ENCODE measurements at regions not wholly inside any gene's neighbourhood (a gene's known extent, or its start where the extent isn't known, plus 50 kb on each side); places are given as distances from the start of the nearest gene placed in this dataset.
"Not testable (repeated sequence)": the region's sequence is repeated elsewhere in the genome, so short reads cannot be mapped to it uniquely, and the experiment has no call there.

DNA sequence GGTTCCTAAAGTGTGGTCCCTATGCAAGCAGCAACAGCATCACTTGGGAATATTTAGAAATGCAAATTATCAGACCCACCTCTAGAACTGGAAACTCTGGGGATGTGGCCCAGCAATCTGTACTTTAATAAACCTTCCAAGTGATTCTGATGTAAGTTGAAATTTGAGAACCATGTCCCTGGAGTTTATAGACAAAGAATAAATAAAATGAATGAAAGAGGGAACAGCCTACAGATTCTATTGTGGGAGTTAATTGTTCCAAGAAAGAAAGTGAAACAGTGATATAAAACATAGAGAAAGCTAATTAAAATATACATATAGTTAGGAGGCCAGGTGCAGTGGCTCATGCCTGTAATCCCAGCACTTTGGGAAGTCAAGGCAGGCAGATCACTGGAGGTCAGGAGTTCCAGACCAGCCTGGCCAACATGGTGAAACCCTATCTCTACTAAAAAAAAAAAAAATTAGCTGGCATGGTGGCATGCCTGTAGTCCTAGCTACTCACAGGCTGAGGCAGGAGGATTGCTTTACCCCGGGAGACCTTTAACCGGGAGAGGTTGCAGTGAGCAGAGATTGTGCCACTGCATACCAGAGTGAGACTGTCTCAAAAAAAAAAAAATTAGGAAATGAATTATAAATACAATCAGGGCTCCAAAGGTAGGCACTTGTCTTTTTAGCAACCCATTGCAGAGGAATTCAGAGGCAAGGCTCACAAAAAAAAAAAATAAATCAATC, 507.5 kb downstream of the NAV3 start:
- DNase-seq: peak; percentile 35

DNA sequence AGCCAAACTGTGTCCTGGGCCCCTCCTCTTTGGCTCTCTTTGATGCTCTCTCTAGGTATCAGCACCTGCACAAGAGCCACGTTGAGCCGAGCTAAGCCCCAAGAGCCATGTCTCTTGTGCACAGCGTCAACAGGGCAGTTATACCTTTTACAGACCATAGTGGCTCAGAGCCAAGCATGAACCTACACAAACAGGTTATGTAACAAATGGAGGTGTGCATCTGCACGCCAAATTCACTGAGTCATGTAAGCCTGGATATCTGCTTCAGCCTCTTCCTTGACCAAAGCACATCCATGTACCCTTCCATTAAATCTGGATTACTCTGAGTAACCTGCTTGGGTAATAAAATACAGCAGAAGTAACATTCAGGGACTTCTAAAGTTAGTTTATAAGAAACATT, 509.7 kb downstream of the NAV3 start:
- DNase-seq: no peak

DNA sequence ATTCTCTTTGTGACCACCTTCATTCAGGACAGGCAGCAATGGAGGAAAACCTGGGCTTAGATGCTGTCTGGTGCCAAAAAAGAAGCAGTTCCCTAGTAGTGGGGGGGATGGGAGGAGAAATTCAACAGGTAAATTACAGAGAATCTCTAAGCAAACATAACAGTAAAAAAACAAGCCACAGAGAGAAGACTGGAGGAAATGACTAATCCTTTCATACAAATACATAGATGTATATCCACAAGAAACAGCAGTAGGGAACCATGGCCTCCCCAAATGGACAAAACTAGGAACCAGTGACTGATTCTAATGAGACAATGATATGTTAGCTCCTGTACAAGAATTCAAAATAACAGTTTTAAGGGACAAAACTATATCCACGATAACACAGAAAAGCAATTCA, 513.0 kb downstream of the NAV3 start:
- DNase-seq: no peak

DNA sequence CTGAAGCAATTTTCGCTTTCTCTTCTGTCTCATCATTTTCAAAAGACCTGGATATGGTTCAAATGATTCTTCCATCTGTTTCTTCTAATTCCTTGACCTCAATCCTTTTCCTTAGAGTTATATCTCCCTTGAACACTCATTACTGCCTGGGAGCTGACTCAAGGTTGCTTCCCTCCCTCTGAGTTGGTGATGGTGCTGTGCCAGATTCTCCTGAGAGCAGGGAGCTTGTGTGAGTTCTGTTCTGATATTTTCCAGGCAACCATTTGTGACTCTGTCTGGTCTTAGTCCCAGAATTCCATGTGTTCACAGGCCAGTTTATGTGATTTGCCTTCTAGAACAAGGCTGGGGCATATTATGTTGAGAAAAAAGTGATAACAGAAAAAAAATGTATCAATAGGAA, 505.1 kb upstream of the SYT1 start:
- DNase-seq: no peak

DNA sequence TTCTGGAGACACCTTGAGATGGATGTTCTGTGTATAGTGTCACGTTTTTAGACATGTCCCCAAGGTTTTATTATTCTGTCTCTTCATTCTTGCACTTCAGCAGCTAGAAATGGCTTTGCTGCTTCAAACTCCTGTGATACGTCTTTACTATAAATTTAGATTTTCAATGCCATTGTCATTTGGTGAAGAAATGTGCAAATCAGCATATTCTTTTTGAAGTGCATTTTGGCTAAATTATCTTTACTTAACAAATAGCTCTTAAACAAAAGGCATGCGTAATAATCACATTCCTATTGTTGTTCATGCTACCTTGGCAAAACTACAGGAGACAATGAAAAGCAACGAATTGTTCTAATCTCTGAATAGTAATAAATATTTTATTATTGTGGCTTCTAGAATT, 502.9 kb upstream of the SYT1 start:
- DNase-seq: no peak

DNA sequence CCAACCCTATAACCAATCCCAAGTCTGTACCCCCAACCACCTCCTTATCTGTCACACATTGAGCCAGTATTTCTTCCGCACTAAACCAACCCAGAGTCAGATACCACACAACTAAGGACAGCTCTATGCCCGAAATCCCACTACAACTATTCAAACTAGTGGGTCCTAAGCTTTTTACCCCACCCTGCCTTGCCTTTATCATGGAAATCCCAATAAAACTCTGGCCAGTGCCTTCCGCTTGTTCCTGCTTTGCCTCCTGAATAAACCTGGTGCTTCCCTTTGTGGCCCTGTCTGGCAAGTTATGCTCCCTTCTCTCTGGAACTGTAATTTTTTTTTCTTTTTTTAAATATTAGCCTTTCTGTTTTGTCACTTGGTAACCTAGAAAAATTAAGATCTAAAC, 493.3 kb upstream of the SYT1 start:
- DNase-seq: no peak

DNA sequence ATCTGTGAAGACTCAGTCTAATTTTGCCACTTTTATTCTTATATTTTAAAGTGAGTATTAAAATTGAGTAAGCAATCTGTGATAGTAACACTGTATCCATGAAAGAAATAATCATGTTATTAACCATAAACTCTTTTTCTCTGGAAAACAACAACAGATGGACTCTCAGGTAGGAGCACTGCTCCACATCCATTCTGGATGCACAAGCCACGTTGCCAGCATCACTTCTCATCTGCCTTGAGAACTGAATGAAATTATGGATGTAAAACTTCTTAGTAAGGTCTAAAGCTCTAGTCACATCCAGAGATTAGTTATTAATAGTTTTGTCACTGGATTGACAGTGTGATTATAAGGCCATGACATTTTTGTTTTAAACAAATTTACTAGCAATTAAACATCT, 489.1 kb upstream of the SYT1 start:
- DNase-seq: no peak

DNA sequence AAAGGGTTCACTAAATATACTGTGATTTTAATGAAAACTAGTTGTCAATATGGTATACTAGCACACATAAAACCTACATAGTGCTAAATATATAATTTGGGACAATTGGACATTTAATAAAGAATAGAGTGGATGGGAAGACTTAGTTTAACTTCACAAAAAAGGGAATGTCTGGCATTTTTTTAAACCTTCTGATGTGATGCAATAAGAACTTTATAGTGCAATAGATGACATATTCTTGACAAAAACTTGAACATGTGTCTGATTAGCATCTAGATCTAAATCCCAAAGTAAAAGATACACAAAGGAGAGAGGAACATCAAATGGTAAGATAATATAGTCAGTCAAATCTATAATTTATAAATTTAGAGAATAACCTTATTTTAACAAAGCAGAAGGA, 488.3 kb upstream of the SYT1 start:
- DNase-seq: no peak

DNA sequence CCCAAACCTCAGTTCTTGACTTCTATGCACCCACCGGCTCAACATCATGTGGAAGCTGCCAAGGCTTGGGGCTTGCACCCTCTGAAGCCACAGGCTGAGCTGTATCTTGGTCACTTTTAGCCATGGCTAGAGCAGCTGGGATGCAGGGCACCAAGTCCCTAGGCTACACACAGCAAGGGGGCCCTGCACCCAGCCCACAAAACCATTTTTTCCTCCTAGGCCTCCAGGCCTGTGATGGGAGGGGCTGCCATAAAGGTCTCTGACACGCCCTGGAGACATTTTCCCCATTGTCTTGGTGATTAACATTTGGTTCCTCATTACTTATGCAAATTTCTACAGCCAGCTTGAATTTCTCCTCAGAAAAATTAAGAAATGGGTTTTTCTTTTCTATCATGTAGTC, 485.5 kb upstream of the SYT1 start:
- DNase-seq: not testable (repeated sequence)

DNA sequence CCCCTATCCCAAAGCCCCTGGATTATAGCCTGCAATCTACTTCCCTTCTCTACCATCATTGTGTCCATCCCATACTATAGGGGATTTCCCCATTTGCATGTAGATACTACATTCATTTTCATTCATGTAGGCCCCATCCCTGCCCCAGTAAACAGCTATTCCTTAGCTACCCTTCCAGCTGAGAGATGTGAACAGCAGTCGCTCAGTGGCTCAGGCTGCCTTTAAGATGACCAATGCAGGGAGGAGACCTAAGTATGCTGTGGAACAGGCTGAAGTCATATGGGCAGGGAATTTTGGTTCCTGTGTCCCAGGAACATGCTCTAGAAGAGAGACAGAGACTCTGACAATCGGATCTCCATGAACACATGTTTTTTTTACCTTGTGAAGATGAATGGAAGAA, 481.2 kb upstream of the SYT1 start:
- DNase-seq: no peak

DNA sequence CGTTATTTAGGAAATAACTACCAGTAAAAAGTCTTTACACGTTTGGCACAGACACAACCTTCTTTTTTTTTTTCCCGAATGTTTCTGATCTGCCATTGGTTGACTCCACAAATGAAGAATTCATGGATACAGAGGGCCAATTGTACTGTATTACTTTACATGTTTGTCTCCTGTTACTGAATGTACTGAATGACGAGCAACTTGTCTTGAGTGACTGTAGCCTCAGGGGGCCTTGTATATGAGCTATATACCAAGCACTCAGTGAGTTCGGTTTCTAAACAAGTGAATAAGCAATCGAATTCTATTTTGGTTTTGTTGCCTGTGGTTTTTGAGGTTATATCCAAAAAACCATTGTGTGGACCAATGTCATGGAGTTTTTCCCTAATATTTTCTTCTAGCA, 480.0 kb upstream of the SYT1 start:
- DNase-seq: no peak

DNA sequence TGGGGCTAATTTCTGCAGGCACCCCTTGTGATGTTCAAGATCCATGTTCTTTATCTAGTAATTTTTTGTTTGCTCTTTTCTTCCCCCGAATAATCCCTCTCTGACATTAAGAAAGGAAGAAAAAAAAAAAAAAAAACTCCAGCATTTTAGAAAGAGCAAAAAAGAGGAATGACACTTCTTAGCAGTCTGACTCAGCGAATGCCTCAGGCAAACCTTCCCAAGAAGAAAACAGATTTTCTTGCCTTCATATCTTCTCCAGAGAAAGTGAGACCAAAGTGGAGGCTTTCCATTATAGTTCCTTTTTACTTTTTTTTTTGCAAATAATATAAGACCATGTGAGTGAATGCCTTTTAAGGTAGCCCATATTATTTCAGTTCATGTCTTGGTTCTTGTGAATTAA, 479.0 kb upstream of the SYT1 start:
- no peak for DNase-seq

DNA sequence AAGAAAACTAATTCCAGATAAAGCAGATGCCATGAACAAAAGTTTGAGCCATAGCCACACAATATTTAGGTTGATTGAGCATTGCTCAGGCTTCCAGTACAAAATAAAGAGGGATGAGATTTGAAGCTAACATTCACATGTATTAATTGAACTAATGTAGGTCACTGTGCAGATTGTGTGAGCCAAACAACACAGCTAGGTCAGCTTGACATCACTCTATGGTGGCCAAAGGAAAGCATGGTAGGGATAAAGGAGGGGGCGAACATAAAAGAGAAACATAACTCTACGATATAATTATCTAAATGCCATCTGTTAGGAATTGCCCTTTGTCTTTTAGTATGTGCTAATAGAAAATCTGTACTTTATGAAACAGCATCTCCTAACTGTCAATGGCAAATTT, 477.7 kb upstream of the SYT1 start:
- DNase-seq: no peak

DNA sequence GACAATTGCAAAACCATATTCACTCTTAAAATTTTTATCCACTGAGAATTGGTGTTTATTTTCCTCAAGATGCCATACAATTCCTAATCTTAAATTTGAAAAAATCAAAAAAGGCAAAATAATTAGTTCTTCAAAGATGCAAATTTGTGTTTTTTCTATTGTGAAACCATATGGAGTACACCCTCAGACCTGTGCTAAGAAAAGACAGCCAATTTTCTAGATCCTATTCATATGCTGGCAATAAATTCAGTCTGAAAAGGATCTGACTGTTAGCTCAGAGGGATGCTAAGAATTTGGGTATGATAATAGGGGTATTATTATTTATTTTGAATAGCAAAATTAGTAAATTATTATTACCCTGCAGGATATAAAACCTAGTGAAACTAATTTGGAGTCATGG, 476.9 kb upstream of the SYT1 start:
- no peak for DNase-seq

DNA sequence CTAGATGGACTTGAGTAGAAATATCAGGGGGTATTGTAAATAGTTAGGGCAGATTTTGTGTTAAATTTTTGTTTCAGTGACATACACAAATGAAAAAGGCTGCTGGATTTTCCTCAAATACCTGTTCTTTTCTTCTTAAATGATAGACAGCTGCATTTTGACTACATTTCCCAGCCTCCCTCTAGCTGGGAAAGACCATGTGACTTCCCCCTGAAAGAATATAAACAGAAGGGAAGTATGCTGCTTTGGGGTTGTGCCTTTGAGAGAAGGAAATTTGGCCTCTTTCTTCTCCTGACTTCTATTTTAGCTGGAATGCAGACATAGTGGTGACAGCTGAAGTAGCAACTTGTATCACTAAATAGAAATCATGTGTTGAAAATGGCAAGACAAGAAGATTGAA, 476.1 kb upstream of the SYT1 start:
- no peak for DNase-seq

DNA sequence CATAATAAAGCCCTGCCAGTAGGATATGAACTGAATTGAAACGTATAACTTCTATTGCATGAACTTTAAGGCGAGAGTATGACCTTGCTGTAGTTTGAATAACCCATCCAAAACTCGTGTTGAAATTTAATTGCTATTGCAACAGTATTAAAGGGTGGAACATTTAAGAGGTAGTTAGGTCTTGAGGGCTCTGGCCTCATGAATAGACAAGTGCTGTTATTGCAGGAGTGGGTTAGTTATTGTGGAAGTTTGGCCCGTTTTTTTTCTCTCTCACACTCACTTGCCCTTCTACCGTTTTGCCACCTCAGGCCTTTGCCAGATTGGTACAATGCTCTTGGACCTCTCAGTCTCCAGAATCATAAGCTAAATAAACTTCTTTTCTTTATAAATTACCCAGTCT, 473.7 kb upstream of the SYT1 start:
- no peak for DNase-seq

DNA sequence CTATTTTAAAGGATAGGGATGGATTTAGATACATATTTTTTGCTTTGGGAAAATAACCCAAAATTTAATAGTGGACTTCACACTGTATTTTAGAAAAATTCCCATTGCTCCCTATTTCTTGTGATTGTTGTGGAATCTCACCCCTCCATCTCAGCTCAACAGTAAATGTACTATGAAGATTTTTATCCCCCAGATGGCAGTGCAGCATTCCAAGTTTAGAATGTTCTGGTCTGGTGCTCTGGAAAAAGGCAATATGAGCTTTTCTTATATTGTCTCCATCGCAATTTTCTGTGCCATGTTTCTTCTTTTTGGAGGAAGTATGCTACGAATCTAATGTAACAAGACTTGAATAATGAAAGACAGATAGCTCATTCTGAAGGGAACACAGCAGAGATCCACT, 471.7 kb upstream of the SYT1 start:
- DNase-seq: no peak

DNA sequence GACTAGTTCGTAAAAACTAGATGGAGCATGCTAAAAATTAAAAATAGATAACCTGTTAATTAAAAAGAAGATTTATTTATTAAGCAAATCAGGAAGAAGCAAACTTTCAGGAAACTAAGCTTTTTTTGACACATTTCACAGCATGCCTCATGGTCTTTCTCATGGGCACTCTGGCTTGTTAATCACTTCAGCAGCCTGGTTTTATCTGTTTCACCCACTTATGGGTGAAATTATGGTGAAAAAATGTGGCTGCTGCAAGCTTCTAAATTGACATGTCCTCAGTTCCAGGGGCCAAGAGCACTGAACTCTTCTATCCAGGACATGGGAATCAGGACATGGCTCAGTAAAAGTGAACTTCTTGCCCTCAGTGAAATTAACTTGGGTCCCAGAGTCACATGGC, 468.6 kb upstream of the SYT1 start:
- no peak for DNase-seq

DNA sequence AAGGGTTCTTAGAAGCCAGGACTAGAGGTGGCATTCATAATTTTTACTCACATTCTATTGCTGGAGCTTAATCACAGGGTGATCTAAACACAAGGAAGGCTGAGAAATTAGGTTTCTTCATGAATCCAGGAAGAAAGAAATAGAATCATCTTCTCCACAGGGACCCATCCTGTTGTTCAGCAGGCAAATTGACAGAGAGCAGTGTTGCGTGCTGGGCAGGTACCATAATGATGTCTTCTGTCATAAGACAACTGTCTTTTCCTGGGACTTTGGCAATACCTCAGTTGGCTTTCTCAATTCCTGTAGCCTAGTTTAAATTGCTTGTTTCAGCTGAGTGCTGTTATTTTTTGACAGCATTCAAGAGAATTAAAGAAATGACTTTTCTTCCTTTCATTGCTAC, 468.0 kb upstream of the SYT1 start:
- DNase-seq: no peak

DNA sequence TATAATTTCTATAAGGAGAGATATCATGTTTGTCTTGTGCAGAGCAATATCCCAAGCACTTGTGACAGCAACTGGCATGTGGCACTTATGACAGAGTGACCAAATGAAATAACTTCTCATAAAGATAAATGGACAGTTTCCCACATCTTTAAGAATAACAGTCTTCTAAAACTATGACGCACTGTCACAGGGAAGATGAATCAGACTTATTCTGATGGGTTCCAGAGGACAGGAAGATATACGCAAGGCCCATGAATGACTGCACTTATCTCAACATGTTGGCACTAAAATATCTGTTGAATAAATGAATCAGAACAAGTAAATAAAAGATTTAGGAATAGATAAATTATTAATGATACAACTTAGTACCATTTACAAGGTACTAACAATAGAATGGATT, 465.8 kb upstream of the SYT1 start:
- no peak for DNase-seq

DNA sequence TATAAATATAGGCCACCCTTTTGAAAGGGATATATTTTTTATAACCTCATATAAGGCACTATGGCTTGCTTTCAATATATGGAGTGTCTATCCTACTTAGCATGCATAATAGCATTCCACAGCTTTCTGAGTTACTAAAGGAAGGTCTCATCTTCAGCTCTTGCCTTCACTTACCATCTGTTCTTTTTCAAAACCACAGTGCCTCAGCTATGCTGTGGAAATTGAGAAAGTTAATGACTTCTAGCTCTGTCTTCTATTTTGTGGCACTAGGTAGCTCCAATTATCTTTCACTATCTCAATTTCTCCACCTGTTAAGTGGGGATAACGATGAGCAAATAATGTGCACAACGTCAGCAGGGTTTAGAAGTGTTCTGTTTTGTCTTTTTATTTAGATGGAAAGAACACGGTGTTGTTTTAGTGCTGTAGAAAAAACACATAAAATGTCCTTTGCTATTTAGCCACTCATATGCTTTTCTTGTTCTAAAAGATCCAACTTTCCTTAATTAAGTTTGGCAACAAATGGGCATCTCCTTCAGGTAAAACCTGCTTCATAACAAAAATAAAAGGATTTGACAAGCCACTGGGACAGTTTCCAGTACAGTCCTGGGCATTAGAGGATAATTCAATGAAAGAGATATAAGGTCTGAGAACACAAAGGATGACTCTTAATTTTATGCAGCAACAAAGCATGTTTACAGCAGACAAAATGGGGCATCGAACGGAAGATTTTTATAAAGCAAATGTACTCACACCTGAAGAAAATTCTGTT, 462.0 kb upstream of the SYT1 start:
- no peak for DNase-seq

DNA sequence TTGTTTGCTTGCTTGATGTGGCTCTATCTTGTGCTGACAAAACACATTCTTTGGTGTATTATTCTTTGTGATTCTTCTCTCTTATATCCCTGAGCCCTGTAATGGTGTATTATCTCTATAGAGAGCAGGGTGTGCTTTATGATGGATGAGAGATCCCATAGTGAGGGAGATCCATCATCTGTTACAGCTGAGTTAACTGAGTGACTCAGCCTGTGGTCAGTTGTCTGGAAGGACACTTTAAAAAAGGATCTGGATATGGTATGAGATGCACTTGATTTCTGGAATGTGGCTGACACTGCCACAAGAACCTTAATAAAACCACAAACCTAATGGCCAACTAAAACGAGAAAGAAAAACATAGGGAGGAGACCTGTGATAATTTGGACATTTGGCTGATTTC, 461.4 kb upstream of the SYT1 start:
- DNase-seq: no peak

DNA sequence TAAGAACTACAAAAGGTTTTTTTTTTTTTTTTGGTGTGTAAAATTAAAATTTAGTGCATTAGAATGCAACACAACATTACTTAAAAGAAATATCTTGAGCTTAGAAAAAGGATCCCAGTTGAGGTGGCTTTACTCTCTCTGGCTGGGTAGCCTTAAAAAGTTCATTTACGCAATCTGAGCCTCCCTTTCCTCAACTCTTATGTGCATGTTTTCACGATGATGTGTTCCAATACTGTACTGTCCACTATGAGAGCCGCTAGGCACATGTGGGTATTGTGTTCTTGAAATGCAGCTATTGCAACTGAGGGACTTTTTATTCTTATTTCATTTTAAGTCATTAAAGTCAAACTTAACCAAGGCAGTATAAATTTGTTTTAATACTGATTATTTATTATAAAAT, 460.9 kb upstream of the SYT1 start:
- DNase-seq: no peak

DNA sequence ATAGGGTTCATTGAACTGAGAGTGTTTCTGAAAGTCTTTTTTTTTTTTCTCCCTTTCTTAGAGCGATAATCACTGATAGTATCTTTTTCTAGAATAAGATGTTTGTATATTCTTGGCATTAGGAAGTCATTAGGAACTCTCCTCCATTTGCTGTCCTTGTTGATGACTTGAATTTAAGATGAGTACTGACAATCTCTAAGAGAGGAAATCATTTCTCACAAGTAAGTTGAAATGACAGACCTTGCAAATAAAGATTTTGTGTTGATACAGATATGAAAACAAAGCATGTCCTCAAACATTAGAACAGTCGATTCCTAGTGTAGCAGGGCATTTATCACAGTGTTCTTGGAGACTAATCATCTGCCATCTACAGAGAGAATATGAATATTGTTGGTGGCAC, 458.4 kb upstream of the SYT1 start:
- no peak for DNase-seq

DNA sequence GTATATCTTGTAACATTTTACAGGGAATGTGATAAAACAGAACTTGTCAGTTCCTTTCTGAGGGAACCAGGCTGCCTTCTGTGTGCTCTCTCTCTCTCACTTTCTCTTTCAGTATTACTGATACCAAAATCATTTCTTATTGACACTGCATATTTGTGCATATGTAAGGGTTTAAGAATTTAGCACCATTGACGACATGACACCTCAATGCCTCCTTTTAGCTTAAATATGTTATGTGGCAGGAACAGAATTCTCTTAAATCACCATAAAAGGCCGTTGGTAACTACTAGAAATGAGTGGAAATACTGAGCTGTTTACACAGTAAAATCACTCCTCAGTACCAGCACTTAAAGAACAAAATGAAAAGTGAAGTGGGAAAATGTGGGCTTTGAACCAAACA, 457.7 kb upstream of the SYT1 start:
- peak; percentile 27 for DNase-seq
